CD4-positive, alpha-beta memory T cell (primary cell): ENCODE measurements at regions not wholly inside any gene's neighbourhood (a gene's known extent, or its start where the extent isn't known, plus 50 kb on each side); places are given as distances from the start of the nearest gene placed in this dataset.
A peak's percentile ranks its signal among the peaks of the same experiment; 100 is the strongest.

Experiments used
- CTCF ChIA-PET: fragments of 350-600 bp; sonication (Branson Sonifier 250); formaldehyde crosslinking; loops from one replicate; lab custom pipeline; 2021; ENCODE audit warnings: inconsistent platforms; ENCODE audit not compliant: partially characterized antibody; lab: Charles Lee
- POLR2A ChIA-PET: fragments of 350-600 bp; sonication (Branson Sonifier 250); formaldehyde crosslinking; loops from one replicate; lab custom pipeline; 2021; ENCODE audit not compliant: partially characterized antibody; lab: Charles Lee
- DNase-seq, 5 donors: peaks; one replicate each; pipeline versions ENCODE4 v3.0.0 to v3.0.0-alpha.2; 2020 to 2022; ENCODE audit warnings: mixed read lengths in 1 of 5
- H3K27ac ChIP-seq: one replicate; pipeline ENCODE4 v1.7.0; 2013; ENCODE audit warnings: low read depth, low read length
- H3K27me3 ChIP-seq: 2 replicates; pipeline ENCODE4 v1.7.0; 2013; ENCODE audit warnings: mild to moderate bottlenecking, low read length, moderate library complexity; ENCODE audit not compliant: insufficient read depth
- H3K36me3 ChIP-seq: 2 replicates; pipeline ENCODE4 v1.7.0; 2013; ENCODE audit warnings: mild to moderate bottlenecking, low read length, moderate library complexity; ENCODE audit not compliant: insufficient read depth
- H3K4me1 ChIP-seq: 2 replicates; pipeline ENCODE4 v1.7.0; 2013; ENCODE audit warnings: mild to moderate bottlenecking, low read length, moderate library complexity; ENCODE audit not compliant: insufficient read depth
- H3K4me3 ChIP-seq, 2 donors: one replicate each; pipeline ENCODE4 v1.7.0; 2013; ENCODE audit warnings: low read length in 2 of 2, mild to moderate bottlenecking in 1 of 2
- H3K9me3 ChIP-seq, 2 donors: one replicate each; pipeline ENCODE4 v1.7.0; 2013; ENCODE audit warnings: low read length in 2 of 2, control low read depth in 1 of 2; ENCODE audit not compliant: control insufficient read depth in 1 of 2
- H3K27ac Mint-ChIP-seq, 7 donors: one replicate each; pipeline ENCODE4 v1.8.0; 2020 to 2021; ENCODE audit warnings: mixed read lengths in 7 of 7, mild to moderate bottlenecking in 6 of 7, inconsistent platforms in 3 of 7, moderate library complexity in 3 of 7
- H3K27me3 Mint-ChIP-seq, 2 donors: one replicate each; pipeline ENCODE4 v1.8.0; 2020 to 2021; ENCODE audit warnings: mixed read lengths in 2 of 2
- H3K36me3 Mint-ChIP-seq, 2 donors: one replicate each; pipeline ENCODE4 v1.8.0; 2020 to 2021; ENCODE audit warnings: mixed read lengths in 2 of 2, inconsistent platforms in 1 of 2, mild to moderate bottlenecking in 1 of 2
- H3K4me1 Mint-ChIP-seq, 4 donors: one replicate each; pipeline ENCODE4 v1.8.0; 2020 to 2021; ENCODE audit warnings: mixed read lengths in 4 of 4, mild to moderate bottlenecking in 1 of 4
- H3K4me3 Mint-ChIP-seq, 8 donors: one replicate each; pipeline ENCODE4 v1.8.0; 2020 to 2021; ENCODE audit warnings: mixed read lengths in 8 of 8, mild to moderate bottlenecking in 7 of 8, moderate library complexity in 6 of 8, inconsistent platforms in 3 of 8
- H3K9me3 Mint-ChIP-seq, 8 donors: one replicate each; pipeline ENCODE4 v1.8.0; 2020 to 2021; ENCODE audit warnings: mixed read lengths in 8 of 8, mild to moderate bottlenecking in 5 of 8, inconsistent platforms in 3 of 8, moderate library complexity in 1 of 8
- intact Hi-C: fragments of 100-400 bp; cut with micrococcal nuclease; formaldehyde crosslinking; loops from one replicate; pipeline ENCODE4 v1.15.1; 2023

DNA sequence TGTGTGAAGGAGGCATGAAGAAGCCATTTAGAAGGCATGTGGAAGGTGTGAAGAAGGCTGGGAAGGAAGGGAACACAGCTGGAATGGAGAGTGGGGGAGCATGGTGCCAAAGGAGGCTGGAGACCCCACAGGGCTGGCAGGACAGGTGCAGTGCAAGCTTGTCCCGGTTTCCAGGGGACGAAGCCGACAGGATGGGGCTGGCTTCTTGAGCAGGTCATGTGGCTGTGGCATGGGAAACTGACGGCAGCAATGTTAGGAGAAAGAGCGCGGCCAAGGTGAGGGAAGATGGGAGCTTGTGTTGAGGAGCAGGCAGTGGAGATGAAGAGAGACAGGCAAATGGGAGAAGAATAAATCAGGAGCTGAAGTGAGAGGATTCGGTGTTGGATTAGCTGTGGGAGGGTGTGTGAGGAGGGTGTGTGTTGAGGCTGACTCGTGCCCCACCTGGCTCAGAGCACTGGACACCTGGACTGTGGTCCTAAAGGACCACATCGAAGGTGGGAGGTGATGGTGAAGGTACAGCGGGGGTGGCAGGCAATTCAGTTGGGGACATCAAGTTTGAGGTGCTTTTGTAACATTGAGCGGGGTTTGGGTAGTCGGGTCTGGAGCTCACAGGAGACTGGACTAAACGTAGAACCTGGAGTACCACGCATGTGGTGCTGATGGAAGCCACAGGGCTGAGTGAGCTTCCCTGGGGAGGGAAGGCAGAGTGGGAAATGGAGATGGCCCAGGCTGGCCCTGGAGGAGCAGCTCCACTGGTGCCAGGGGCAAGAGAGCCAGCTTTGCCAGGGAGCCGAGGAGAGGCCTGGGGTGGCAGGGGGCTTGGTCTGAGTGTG is 165.6 kb upstream of the HDAC4 start:
- ChIA-PET CTCF (no interaction called here), POLR2A (no interaction called here)
- Mint-ChIP-seq H3K27me3 (peaks cover 5 to 6% of the 10 kb centered on the region in 2 donors), H3K36me3 (no peaks in the 10 kb centered on the region), H3K4me3 (no peak overlapping the region), H3K27ac (no peak overlapping the region), H3K4me1 (no peaks in the 10 kb centered on the region), H3K9me3 (peaks cover 0 to 1% (median 0%) of the 10 kb centered on the region in 8 donors)
- Histone ChIP-seq H3K27me3 (no peaks in the 10 kb centered on the region), H3K27ac (no peak overlapping the region), H3K36me3 (no peaks in the 10 kb centered on the region), H3K9me3 (no peaks in the 10 kb centered on the region), H3K4me1 (no peaks in the 10 kb centered on the region), H3K4me3 (no peak overlapping the region)
- DNase-seq: no peak
- intact Hi-C loops: no loop called here

DNA sequence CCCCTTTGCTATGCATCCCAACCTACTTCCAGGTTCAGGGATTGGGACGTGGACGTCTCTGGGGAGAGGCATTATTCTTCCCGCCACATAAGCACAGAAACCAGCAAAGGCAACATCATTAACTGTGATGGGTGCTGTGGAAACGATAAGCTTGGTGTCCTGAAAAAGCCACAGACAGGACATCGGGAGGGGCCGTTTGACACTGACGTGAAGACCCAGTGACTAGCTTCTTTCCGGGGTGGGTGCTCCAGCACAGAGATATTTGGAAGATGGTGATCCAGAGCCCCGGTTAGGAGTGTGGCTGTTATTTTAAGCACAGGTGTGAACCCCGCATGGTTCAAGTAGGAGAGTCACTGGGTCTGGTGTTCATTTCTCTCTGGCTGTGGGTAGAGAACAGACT is 163.8 kb upstream of the HDAC4 start:
- Mint-ChIP-seq H3K27ac (no peak overlapping the region), H3K4me3 (no peak overlapping the region), H3K9me3 (peaks cover 0 to 1% (median 0%) of the 10 kb centered on the region in 8 donors), H3K4me1 (no peaks in the 10 kb centered on the region), H3K36me3 (no peaks in the 10 kb centered on the region), H3K27me3 (peaks cover 5 to 6% of the 10 kb centered on the region in 2 donors)
- Histone ChIP-seq H3K4me3 (no peak overlapping the region), H3K27ac (no peak overlapping the region), H3K27me3 (no peaks in the 10 kb centered on the region), H3K36me3 (no peaks in the 10 kb centered on the region), H3K9me3 (no peaks in the 10 kb centered on the region), H3K4me1 (no peaks in the 10 kb centered on the region)
- ChIA-PET POLR2A (no interaction called here), CTCF (no interaction called here)
- DNase-seq: no peak
- intact Hi-C loops: no loop called here

DNA sequence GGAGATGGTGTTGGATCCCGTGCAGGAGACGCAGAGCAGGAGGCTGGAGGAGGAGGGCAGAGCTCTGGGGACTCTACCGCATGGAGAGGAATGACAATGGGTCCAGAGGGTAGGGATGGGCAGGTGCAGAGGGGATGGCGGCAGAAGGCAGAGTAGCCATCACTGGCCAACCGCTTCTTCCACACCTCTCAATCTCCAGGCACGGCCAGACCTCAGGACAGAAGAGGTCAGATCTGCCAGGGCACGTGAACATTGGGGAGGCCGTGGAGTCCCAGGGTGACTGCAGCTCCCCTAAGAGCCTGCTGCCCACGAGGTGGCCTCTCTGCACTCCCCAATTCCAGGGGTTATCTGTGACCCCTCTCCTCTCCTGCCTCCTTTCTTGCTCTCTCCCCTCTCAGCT is 162.7 kb upstream of the HDAC4 start:
- H3K4me1 ChIP-seq: no peaks in the 10 kb centered on the region
- ChIA-PET CTCF (no interaction called here), POLR2A (no interaction called here)
- Mint-ChIP-seq H3K9me3 (peaks cover 0 to 1% (median 0%) of the 10 kb centered on the region in 8 donors), H3K4me1 (no peaks in the 10 kb centered on the region), H3K4me3 (no peak overlapping the region), H3K27me3 (peaks cover 5 to 7% of the 10 kb centered on the region in 2 donors), H3K36me3 (no peaks in the 10 kb centered on the region), H3K27ac (no peak overlapping the region)
- H3K9me3 ChIP-seq: no peaks in the 10 kb centered on the region
- no peak overlapping the region for H3K4me3 ChIP-seq
- intact Hi-C loops: no loop called here
- DNase-seq: no peak
- no peaks in the 10 kb centered on the region for H3K36me3 ChIP-seq
- H3K27me3 ChIP-seq: no peaks in the 10 kb centered on the region
- no peak overlapping the region for H3K27ac ChIP-seq

DNA sequence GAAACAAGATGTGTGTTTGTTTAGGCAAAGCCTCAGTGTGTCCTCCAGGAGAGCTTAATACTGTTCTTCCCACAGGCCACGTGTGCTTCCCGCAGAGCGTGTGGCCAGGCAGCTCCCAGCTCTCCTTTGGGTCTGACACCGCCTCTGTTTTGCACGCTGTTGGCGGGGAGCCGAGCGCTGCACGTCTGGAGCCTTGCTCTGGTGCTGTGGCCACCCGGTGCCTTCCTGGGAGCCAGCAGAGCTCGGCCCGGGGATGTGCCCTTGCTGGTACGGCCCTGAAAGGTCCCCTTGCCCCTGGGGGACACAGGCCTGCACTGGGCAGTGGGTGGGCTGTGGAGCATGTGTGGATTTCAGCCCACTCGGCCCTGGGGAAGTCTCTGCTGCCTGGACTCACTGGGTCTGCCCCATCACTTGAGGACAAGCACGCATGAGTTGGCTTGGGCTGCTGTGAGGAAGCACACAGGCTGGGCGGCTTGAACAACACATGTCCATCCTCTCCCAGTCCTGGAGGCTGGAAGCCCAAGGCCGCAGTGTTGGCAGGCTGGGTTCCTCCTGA is 160.7 kb upstream of the HDAC4 start:
- peaks cover 0 to 2% (median 0%) of the 10 kb centered on the region in 4 donors for H3K4me1 Mint-ChIP-seq

DNA sequence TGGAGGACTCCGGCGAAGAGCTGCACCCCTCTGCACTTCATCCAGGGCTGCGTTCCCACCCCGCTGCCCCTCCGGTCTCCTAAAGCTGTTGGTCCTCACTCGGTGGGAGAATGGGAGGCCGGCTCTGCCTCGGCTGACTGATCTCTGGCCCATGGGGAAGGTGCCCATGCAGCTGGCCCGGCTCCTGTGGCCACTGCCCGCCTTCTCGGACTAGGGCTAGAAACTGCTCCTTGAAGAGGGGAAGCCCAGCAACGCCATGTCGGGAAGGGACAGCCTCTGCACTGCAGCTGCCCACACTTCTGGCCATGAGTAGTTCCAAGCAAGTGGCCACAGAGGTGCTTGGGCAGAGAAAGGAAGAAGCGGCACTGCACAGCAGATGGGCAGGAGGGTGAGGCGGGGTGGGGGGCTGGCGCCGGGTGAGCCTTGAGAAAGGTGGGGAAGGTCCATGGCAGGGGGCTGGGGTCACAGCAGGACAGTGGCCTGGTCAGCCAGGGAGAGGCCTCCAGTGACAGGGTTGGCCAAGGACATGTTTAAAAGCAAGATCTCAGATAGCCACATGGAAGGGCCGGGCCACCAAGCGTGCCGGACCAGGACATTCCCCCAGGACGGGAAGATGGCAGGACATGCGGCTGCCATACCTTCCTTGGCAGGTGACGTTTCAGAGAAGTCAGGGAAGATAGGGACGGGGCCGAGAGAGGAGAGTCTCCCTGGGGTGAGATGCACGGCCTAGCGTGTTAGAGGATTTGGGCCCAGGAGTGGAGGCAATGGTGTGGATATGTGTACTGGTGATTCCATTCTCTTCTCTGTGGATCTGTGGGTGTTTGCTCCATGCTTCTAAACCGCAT is 158.8 kb upstream of the HDAC4 start:
- Histone ChIP-seq H3K27ac (no peak overlapping the region), H3K36me3 (no peaks in the 10 kb centered on the region), H3K27me3 (no peaks in the 10 kb centered on the region), H3K9me3 (no peaks in the 10 kb centered on the region), H3K4me3 (no peak overlapping the region), H3K4me1 (no peaks in the 10 kb centered on the region)
- Mint-ChIP-seq H3K36me3 (no peaks in the 10 kb centered on the region), H3K27me3 (peaks cover 5 to 9% of the 10 kb centered on the region in 2 donors), H3K27ac (no peak overlapping the region), H3K9me3 (peaks cover 0 to 1% (median 0%) of the 10 kb centered on the region in 8 donors), H3K4me1 (peaks cover 0 to 5% (median 4%) of the 10 kb centered on the region in 4 donors), H3K4me3 (no peak overlapping the region)
- no peak for DNase-seq
- ChIA-PET POLR2A (no interaction called here), CTCF (no interaction called here)
- intact Hi-C loops: no loop called here

More for the DNA sequence above, 160.7 kb upstream of the HDAC4 start:
- Mint-ChIP-seq H3K27me3 (peaks cover 5 to 9% of the 10 kb centered on the region in 2 donors), H3K4me3 (no peak overlapping the region), H3K9me3 (peaks cover 0 to 1% (median 0%) of the 10 kb centered on the region in 8 donors), H3K27ac (no peak overlapping the region), H3K36me3 (no peaks in the 10 kb centered on the region)
- ChIA-PET POLR2A (no interaction called here), CTCF (no interaction called here)
- Histone ChIP-seq H3K4me3 (no peak overlapping the region), H3K4me1 (no peaks in the 10 kb centered on the region), H3K36me3 (no peaks in the 10 kb centered on the region), H3K27me3 (no peaks in the 10 kb centered on the region), H3K9me3 (no peaks in the 10 kb centered on the region), H3K27ac (no peak overlapping the region)
- intact Hi-C loops: no loop called here
- DNase-seq: no peak

DNA sequence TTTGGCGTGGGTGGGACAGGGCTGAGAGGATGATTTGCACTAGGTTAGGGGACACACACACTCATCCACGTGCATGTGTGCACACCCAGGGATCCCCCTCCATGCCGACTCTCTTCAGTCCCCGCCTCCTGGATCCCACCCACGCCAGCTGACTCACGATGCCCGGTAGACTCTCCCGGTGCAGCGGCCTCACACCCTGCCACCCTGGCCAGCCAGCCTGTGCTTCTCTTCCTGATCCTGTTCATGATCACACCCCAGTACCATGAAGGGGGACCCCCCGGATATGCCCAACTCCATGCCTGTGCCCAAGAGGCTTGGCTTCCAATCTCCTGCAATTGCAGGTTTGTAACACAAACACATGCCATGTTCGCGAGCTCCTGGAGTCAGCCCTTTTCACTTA is 157.8 kb upstream of the HDAC4 start:
- H3K4me3 Mint-ChIP-seq: no peak overlapping the region
- intact Hi-C loops: no loop called here
- Histone ChIP-seq H3K27ac (no peak overlapping the region), H3K9me3 (no peaks in the 10 kb centered on the region), H3K27me3 (no peaks in the 10 kb centered on the region), H3K4me3 (no peak overlapping the region), H3K4me1 (no peaks in the 10 kb centered on the region), H3K36me3 (no peaks in the 10 kb centered on the region)
- H3K9me3 Mint-ChIP-seq: peaks cover 0 to 1% (median 0%) of the 10 kb centered on the region in 8 donors
- H3K36me3 Mint-ChIP-seq: no peaks in the 10 kb centered on the region
- H3K27me3 Mint-ChIP-seq: peaks cover 5 to 9% of the 10 kb centered on the region in 2 donors
- ChIA-PET POLR2A (no interaction called here), CTCF (no interaction called here)
- H3K4me1 Mint-ChIP-seq: peaks cover under 1 to 6% (median 4%) of the 10 kb centered on the region in 4 donors
- DNase-seq: no peak
- peak overlapping the region in 1 of 7 donors; percentile 37 for H3K27ac Mint-ChIP-seq

DNA sequence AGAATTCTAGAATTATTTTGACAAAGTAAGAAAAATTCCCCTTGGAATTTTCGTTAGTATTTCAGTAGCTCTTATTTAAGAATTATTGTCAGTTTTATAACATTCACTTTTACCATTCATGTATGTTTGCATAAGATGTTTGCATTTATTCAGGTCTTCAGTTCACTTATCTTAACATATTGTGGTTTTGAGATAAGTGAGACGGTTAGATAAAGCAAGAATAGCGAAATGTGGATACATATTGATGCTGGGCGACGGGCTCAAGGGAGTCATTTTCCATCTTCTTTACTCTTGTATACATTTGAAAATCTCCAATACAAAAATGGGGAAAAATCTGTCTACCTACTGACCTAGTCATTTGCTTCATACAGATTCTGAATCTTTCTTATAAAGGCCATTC is 156.7 kb upstream of the HDAC4 start:
- intact Hi-C loops: no loop called here
- Histone ChIP-seq H3K4me1 (no peaks in the 10 kb centered on the region), H3K36me3 (no peaks in the 10 kb centered on the region), H3K27ac (no peak overlapping the region), H3K9me3 (no peaks in the 10 kb centered on the region), H3K4me3 (no peak overlapping the region), H3K27me3 (no peaks in the 10 kb centered on the region)
- Mint-ChIP-seq H3K36me3 (no peaks in the 10 kb centered on the region), H3K27me3 (peaks cover 3 to 5% of the 10 kb centered on the region in 2 donors), H3K27ac (no peak overlapping the region), H3K4me3 (no peak overlapping the region), H3K9me3 (no peaks in the 10 kb centered on the region), H3K4me1 (peaks cover 10 to 16% (median 11%) of the 10 kb centered on the region in 4 donors)
- ChIA-PET POLR2A (no interaction called here), CTCF (no interaction called here)
- no peak for DNase-seq
